OCI-LY1 (cell line): ENCODE measurements at regions not wholly inside any gene's neighbourhood (a gene's known extent, or its start where the extent isn't known, plus 50 kb on each side); places are given as distances from the start of the nearest gene placed in this dataset.

Experiments
- H2AFZ ChIP-seq: fragments of 200-600 bp; sonication (generic), shearing (Covaris generic); 2 replicates; pipeline ENCODE4 v1.6.0; 2014; ENCODE audit warnings: antibody characterized with exemption, mild to moderate bottlenecking, low read length
- H3F3A ChIP-seq: fragments of 200-600 bp; sonication (generic), shearing (Covaris generic); 2 replicates; pipeline ENCODE4 v1.6.0; 2014; ENCODE audit warnings: mild to moderate bottlenecking, antibody characterized with exemption, low read length, moderate library complexity; ENCODE audit not compliant: insufficient read depth
- H3K27ac ChIP-seq: fragments of 200-600 bp; sonication (generic); 2 replicates; pipeline ENCODE4 v1.5.1; 2014; ENCODE audit warnings: low read length, mixed run types, mild to moderate bottlenecking, low read depth; ENCODE audit not compliant: poor library complexity, severe bottlenecking
- H3K27me3 ChIP-seq: fragments of 200-600 bp; sonication (generic); 2 replicates; pipeline ENCODE4 v1.6.0; 2014; ENCODE audit warnings: antibody characterized with exemption, mild to moderate bottlenecking, low read length, moderate library complexity; ENCODE audit not compliant: insufficient read depth
- H3K36me3 ChIP-seq: fragments of 200-600 bp; sonication (generic); 2 replicates; pipeline ENCODE4 v1.6.1; 2014; ENCODE audit warnings: mild to moderate bottlenecking, antibody characterized with exemption, low read length, moderate library complexity, mixed read lengths; ENCODE audit not compliant: insufficient read depth
- H3K4me1 ChIP-seq: fragments of 200-600 bp; sonication (generic); 2 replicates; pipeline ENCODE4 v1.5.1; 2014; ENCODE audit warnings: mild to moderate bottlenecking, low read length, moderate library complexity; ENCODE audit not compliant: insufficient read depth, severe bottlenecking
- H3K4me2 ChIP-seq: fragments of 200-600 bp; sonication (generic), shearing (Covaris generic); 2 replicates; pipeline ENCODE4 v1.6.1; 2014; ENCODE audit warnings: low read length
- H3K4me3 ChIP-seq: fragments of 200-600 bp; sonication (generic); 2 replicates; pipeline ENCODE4 v1.5.1; 2014; ENCODE audit warnings: low read length, low read depth, mild to moderate bottlenecking, mixed read lengths; ENCODE audit not compliant: poor library complexity, severe bottlenecking
- H3K79me2 ChIP-seq: fragments of 200-600 bp; shearing (Covaris generic); 2 replicates; pipeline ENCODE4 v1.6.1; 2016; ENCODE audit warnings: mixed run types, low read length, mixed read lengths; ENCODE audit not compliant: insufficient read depth
- H3K9ac ChIP-seq: fragments of 200-600 bp; sonication (generic), shearing (Covaris generic); 2 replicates; pipeline ENCODE4 v1.6.1; 2014; ENCODE audit warnings: mild to moderate bottlenecking, low read length, mixed read lengths
- H3K9me2 ChIP-seq: fragments of 200-600 bp; sonication (generic), shearing (Covaris generic); 2 replicates; pipeline ENCODE4 v1.6.1; 2014; ENCODE audit warnings: low read depth, mild to moderate bottlenecking, low read length, mixed read lengths
- H3K9me3 ChIP-seq: fragments of 200-600 bp; shearing (Covaris generic); 2 replicates; pipeline ENCODE4 v1.6.1; 2014; ENCODE audit warnings: low read length, mixed read lengths
- H4K20me1 ChIP-seq: fragments of 200-600 bp; sonication (generic), shearing (Covaris generic); 2 replicates; pipeline ENCODE4 v1.6.0; 2016; ENCODE audit warnings: mild to moderate bottlenecking, low read length; ENCODE audit not compliant: insufficient read depth
- CTCF ChIP-seq: fragments of 200-600 bp; sonication (generic), shearing (Covaris generic); IDR thresholded peaks from 2 replicates; pipeline ENCODE4 v1.5.1; 2017; ENCODE audit warnings: mild to moderate bottlenecking, antibody characterized with exemption, low read length, moderate library complexity, mixed read lengths
- EZH2 ChIP-seq: fragments of 200-600 bp; sonication (generic), shearing (Covaris generic); IDR thresholded peaks from 2 replicates; pipeline ENCODE4 v1.8.0; 2017; ENCODE audit warnings: borderline replicate concordance, mixed run types, mild to moderate bottlenecking, antibody characterized with exemption, low read length, moderate library complexity, mixed read lengths

- no peak overlapping the region for H3K9ac ChIP-seq
- H3K36me3 ChIP-seq: no peaks in the 10 kb centered on the region
- no peak overlapping the region for H3K4me2 ChIP-seq
- H3K4me3 ChIP-seq: no peak overlapping the region
- no peaks in the 10 kb centered on the region for H3K27me3 ChIP-seq
- no peaks in the 10 kb centered on the region for H3K9me2 ChIP-seq
- no peak overlapping the region for H2AFZ ChIP-seq
- no peaks in the 10 kb centered on the region for H3F3A ChIP-seq
- no peak for TF ChIP-seq EZH2
- TF ChIP-seq CTCF: no peak
- no peaks in the 10 kb centered on the region for H3K4me1 ChIP-seq
- no peak overlapping the region for H3K27ac ChIP-seq
- H3K79me2 ChIP-seq: no peaks in the 10 kb centered on the region
- H4K20me1 ChIP-seq: no peaks in the 10 kb centered on the region
- H3K9me3 ChIP-seq: no peaks in the 10 kb centered on the region
Measured at GRCh38 chr11:87871056-87871455, 304.2 kb downstream of the RAB38 start.

- Histone ChIP-seq H3K27me3 (no peaks in the 10 kb centered on the region), H3K27ac (no peak overlapping the region), H3F3A (no peaks in the 10 kb centered on the region), H3K4me1 (no peaks in the 10 kb centered on the region), H3K9me3 (no peaks in the 10 kb centered on the region), H2AFZ (no peak overlapping the region), H3K36me3 (no peaks in the 10 kb centered on the region), H3K79me2 (no peaks in the 10 kb centered on the region), H3K4me3 (no peak overlapping the region), H3K4me2 (no peak overlapping the region), H4K20me1 (no peaks in the 10 kb centered on the region), H3K9ac (no peak overlapping the region), H3K9me2 (no peaks in the 10 kb centered on the region)
- TF ChIP-seq CTCF: no peak
- TF ChIP-seq EZH2: no peak
Measured at GRCh38 chr11:87870086-87870485, 305.2 kb downstream of the RAB38 start.

- H3K4me3 ChIP-seq: no peak overlapping the region
- no peak overlapping the region for H2AFZ ChIP-seq
- no peaks in the 10 kb centered on the region for H3K79me2 ChIP-seq
- H3K9me2 ChIP-seq: no peaks in the 10 kb centered on the region
- H3K4me1 ChIP-seq: no peaks in the 10 kb centered on the region
- H3K4me2 ChIP-seq: no peak overlapping the region
- H3K27ac ChIP-seq: no peak overlapping the region
- TF ChIP-seq EZH2: no peak
- TF ChIP-seq CTCF: no peak
- H4K20me1 ChIP-seq: no peaks in the 10 kb centered on the region
- H3K9ac ChIP-seq: no peak overlapping the region
- H3F3A ChIP-seq: no peaks in the 10 kb centered on the region
- no peaks in the 10 kb centered on the region for H3K36me3 ChIP-seq
- no peaks in the 10 kb centered on the region for H3K27me3 ChIP-seq
- H3K9me3 ChIP-seq: no peaks in the 10 kb centered on the region
Measured at GRCh38 chr11:87866951-87867350, 308.3 kb downstream of the RAB38 start.
